Activated CD4-positive, alpha-beta T cell treated with anti-CD3 and anti-CD28 coated beads, Interleukin-10, Interleukin-2, amounts not matched to agents 100 ng/mL and 50 ng/mL, durations not matched to agents 16 hours and 8 hours (primary cell): ENCODE measurements at regions not wholly inside any gene's neighbourhood (a gene's known extent, or its start where the extent isn't known, plus 50 kb on each side); places are given as distances from the start of the nearest gene placed in this dataset.

Experiments used
- DNase-seq: peaks from one replicate; pipeline ENCODE4 v3.0.0-alpha.2; 2020

GRCh38 chr6:88223298-88223697 lies 57.2 kb upstream of the CNR1 start:
- no peak for DNase-seq

GRCh38 chr6:88220493-88220892 lies 54.3 kb upstream of the CNR1 start:
- no peak for DNase-seq

GRCh38 chr6:88216182-88216581 lies 50.0 kb upstream of the CNR1 start:
- no peak for DNase-seq
